Smooth muscle cell (in vitro differentiated cells): ENCODE measurements at regions not wholly inside any gene's neighbourhood (a gene's known extent, or its start where the extent isn't known, plus 50 kb on each side); places are given as distances from the start of the nearest gene placed in this dataset. TPM values are rescaled to one million over a fixed set of nuclear protein-coding genes. Genes with fewer than 3 reads are reported as not detected.

Experiments
- DNase-seq: peaks from one replicate; lab custom pipeline; 2025; ENCODE audit not compliant: unreplicated experiment; lab: John Stamatoyannopoulos, UW
- H2AFZ ChIP-seq: fragments of 200-600 bp; sonication (generic); 2 replicates; pipeline ENCODE4 v1.6.0; 2016; ENCODE audit warnings: antibody characterized with exemption, low read depth, mild to moderate bottlenecking
- H3F3A ChIP-seq: fragments of 200-600 bp; sonication (generic); 2 replicates; pipeline ENCODE4 v1.6.0; 2017; ENCODE audit warnings: antibody characterized with exemption, low read depth
- H3K27ac ChIP-seq: fragments of 200-600 bp; sonication (generic); 2 replicates; pipeline ENCODE4 v1.5.1; 2016; ENCODE audit warnings: low read depth, mild to moderate bottlenecking
- H3K27me3 ChIP-seq: fragments of 200-600 bp; sonication (generic); 2 replicates; pipeline ENCODE4 v1.6.1; 2016; ENCODE audit warnings: low read depth, mild to moderate bottlenecking
- H3K36me3 ChIP-seq: fragments of 200-600 bp; sonication (generic); 2 replicates; pipeline ENCODE4 v1.5.1; 2016; ENCODE audit warnings: low read depth
- H3K4me1 ChIP-seq: fragments of 200-600 bp; sonication (generic); 2 replicates; pipeline ENCODE4 v1.5.1; 2016; ENCODE audit warnings: low read depth
- H3K4me2 ChIP-seq: fragments of 200-600 bp; sonication (generic); 2 replicates; pipeline ENCODE4 v1.6.0; 2016; ENCODE audit warnings: mild to moderate bottlenecking
- H3K4me3 ChIP-seq: fragments of 200-600 bp; sonication (generic); 2 replicates; pipeline ENCODE4 v1.5.1; 2016; ENCODE audit warnings: mild to moderate bottlenecking
- H3K79me2 ChIP-seq: fragments of 200-600 bp; sonication (generic); 2 replicates; pipeline ENCODE4 v1.6.0; 2016; ENCODE audit warnings: low read depth, mild to moderate bottlenecking
- H3K9ac ChIP-seq: fragments of 200-600 bp; sonication (generic); 2 replicates; pipeline ENCODE4 v1.6.0; 2016; ENCODE audit warnings: low read depth
- H3K9me3 ChIP-seq: fragments of 200-600 bp; sonication (generic); replicated peaks from 2 replicates; pipeline ENCODE4 v1.5.1; 2016; ENCODE audit warnings: low read depth
- H4K20me1 ChIP-seq: fragments of 200-600 bp; sonication (generic); 2 replicates; pipeline ENCODE4 v1.6.0; 2016; ENCODE audit warnings: low read depth
- CTCF ChIP-seq: fragments of 200-600 bp; sonication (generic); IDR thresholded peaks from 2 replicates; pipeline ENCODE4 v1.5.1; 2017; ENCODE audit warnings: borderline replicate concordance, mild to moderate bottlenecking, antibody characterized with exemption; ENCODE audit not compliant: insufficient read depth, poor library complexity, severe bottlenecking
- WGBS: methylation state at CpG from one replicate; pipeline ENCODE4 v1.1.7; 2016; ENCODE audit warnings: low lambda C conversion rate; 5-methylcytosine and 5-hydroxymethylcytosine counted together
- small RNA-seq: library from RNA; depleted of rRNA; stranded (forward); fragments of <200 nt; gene quantifications from one replicate; pipeline ENCODE3, GENCODE V24; 2014

GRCh38 chr20:43243672-43244269 lies 54.1 kb upstream of the PTPRT start:
- no peak overlapping the region for H3K9ac ChIP-seq
- no peaks in the 10 kb centered on the region for H3K36me3 ChIP-seq
- H3K4me2 ChIP-seq: no peak overlapping the region
- no peaks in the 10 kb centered on the region for H3K79me2 ChIP-seq
- no peak overlapping the region for H3K4me3 ChIP-seq
- TF ChIP-seq CTCF: peak; percentile 37
- no peak overlapping the region for H2AFZ ChIP-seq
- H3K27me3 ChIP-seq: peaks cover 23% of the 10 kb centered on the region
- no peaks in the 10 kb centered on the region for H3K9me3 ChIP-seq
- no peak for DNase-seq
- no peaks in the 10 kb centered on the region for H4K20me1 ChIP-seq
- H3F3A ChIP-seq: no peaks in the 10 kb centered on the region
- no peak overlapping the region for H3K27ac ChIP-seq
- H3K4me1 ChIP-seq: no peaks in the 10 kb centered on the region
- WGBS: 74% methylated on average over 7 of the region's 7 CpGs

GRCh38 chr20:43241057-43241702 lies 51.5 kb upstream of the PTPRT start:
- Histone ChIP-seq H3K9ac (no peak overlapping the region), H3K4me3 (no peak overlapping the region), H2AFZ (no peak overlapping the region), H3F3A (no peaks in the 10 kb centered on the region), H3K9me3 (no peaks in the 10 kb centered on the region), H3K4me1 (no peaks in the 10 kb centered on the region), H4K20me1 (no peaks in the 10 kb centered on the region), H3K4me2 (no peak overlapping the region), H3K79me2 (no peaks in the 10 kb centered on the region), H3K27me3 (peaks cover 16% of the 10 kb centered on the region), H3K27ac (no peak overlapping the region), H3K36me3 (no peaks in the 10 kb centered on the region)
- TF ChIP-seq CTCF: no peak
- 93% methylated on average over 3 of the region's 3 CpGs for WGBS
- DNase-seq: no peak

Small RNA genes in the stretch of these regions (small RNA-seq; reads per million reads assigned to genes)
- not detected for gene RF00426
